ENCODE measurements at regions not wholly inside any gene's neighbourhood (a gene's known extent, or its start where the extent isn't known, plus 50 kb on each side); places are given as distances from the start of the nearest gene placed in this dataset.
A peak's percentile ranks its signal among the peaks of the same experiment; 100 is the strongest.

DNA sequence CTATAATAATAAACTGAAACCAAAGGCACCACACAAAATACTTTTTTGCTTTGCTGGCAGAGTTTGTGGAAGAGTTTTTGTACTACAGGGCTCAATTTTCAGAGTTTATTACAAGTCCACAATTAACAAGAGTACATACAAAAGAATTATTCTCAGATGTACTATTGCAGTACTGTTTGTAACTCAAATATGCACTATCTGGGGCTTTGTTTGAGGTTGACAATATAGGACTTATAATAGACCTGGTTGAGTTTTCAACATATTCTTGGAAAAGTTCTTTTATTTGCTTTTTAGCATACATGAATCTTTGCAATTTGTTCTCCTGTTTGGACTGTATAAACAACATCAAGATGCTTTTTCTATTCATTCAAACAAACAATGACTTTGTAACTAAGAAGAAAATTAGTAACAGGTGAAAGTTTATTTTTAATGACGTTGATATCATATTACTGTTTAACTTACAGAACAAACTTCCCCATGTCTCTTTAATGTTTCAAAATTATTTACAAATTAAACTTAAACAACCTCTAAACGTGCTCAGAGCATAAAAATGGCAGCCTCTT, 407.4 kb upstream of the PRICKLE1 start:
- in situ Hi-C loops (cut with HindIII; ENCODE audit: low pct_unique_long_range_greater_than_20kb, low sequenced_read_pairs): no loop called here
- no peak for TF ChIP-seq JUND (IDR thresholded peaks at IDR 0.05; ENCODE audit: low read depth)
- no peak for DNase-seq (ENCODE audit: low read depth in 1 of 2, low spot score in 1 of 2)

DNA sequence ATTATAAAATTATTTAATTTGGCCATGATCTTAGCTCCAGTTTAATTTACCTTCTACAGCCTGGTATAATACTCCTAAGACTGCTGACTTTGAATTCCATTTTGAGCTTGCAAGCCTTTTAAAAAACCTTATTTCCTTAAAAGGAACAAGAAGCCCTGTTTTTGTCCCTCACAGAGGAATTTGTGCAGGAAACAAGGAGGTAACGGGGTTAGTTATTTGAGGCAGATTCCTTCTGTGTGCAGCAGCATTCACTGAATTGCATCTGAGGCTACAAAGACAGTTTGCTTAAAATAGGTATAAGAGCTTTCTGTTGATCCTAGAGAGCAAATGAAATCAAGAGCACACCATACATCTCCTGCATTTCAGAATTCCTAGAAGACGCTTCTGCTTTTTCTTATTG, 403.3 kb upstream of the PRICKLE1 start:
- in situ Hi-C loops (cut with HindIII; ENCODE audit: low pct_unique_long_range_greater_than_20kb, low sequenced_read_pairs): no loop called here
- no peak for DNase-seq (ENCODE audit: low read depth in 1 of 2, low spot score in 1 of 2)
- TF ChIP-seq JUND (IDR thresholded peaks at IDR 0.05; ENCODE audit: low read depth): no peak

DNA sequence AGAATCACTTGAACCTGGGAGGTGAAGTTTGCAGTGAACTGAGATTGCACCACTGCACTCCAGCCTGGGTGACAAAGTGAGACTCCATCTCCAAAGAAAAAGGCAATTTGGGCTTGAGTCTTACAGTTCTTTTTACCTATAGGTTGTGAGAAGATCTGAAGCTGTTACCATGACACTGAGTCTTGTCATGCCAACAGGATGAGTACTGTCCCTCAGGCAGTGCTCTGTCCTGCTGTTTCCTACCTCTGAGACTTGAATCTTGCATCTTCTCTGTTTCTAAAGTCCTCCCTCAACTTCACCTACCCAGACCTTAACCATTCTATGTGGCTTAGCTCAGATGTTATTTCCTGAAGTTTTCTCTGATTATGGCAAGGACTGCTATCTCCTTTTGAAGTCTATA, 400.8 kb upstream of the PRICKLE1 start:
- no peak for DNase-seq (ENCODE audit: low read depth in 1 of 2, low spot score in 1 of 2)
- no peak for TF ChIP-seq JUND (IDR thresholded peaks at IDR 0.05; ENCODE audit: low read depth)
- in situ Hi-C loops (cut with HindIII; ENCODE audit: low pct_unique_long_range_greater_than_20kb, low sequenced_read_pairs): no loop called here

DNA sequence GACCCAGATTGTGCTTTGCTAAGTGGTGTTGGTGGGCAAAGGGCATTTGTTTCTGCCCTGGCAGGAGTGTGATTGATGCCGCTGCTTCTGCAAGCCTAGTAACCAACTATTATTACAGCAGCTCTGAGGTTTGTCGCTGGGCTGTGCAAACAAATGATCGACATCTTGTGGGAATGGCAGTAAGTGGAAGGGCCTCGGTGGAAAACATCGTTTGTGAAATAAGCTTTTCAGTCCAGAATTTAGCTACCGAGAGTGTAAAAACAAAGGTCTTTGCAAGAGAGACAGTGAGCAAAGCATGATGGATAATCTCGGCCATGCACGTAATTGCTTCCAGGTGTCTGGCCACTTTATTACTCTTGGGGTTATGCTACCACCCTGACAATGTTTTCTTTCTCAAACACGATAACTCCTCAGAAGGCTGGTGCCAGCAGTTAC, 397.7 kb upstream of the PRICKLE1 start:
- in situ Hi-C loops (cut with HindIII; ENCODE audit: low pct_unique_long_range_greater_than_20kb, low sequenced_read_pairs): no loop called here
- no peak for TF ChIP-seq JUND (IDR thresholded peaks at IDR 0.05; ENCODE audit: low read depth)
- DNase-seq (ENCODE audit: low read depth in 1 of 2, low spot score in 1 of 2): peak in 1 of 2 experiments; percentile 18

DNA sequence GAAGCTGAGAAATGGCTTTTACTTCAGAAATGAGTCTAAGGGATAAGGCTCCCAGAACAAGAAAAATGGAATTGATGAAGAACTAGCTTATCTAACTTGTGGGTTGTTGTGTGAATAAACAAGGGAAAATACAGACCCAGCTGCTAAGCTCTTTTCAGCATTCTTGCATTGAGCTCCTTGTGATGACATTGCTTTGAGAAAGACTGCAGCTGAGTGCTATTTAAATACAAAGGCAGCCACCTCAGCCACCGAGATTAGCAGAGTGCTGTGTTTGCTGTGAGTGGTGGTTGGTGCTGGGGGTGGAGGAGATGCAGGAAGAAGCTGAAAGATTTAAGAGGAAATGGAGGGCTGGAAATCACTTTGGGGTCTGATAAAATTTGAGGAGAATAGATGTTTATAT, 396.0 kb upstream of the PRICKLE1 start:
- in situ Hi-C loops (cut with HindIII; ENCODE audit: low pct_unique_long_range_greater_than_20kb, low sequenced_read_pairs): no loop called here
- TF ChIP-seq JUND (IDR thresholded peaks at IDR 0.05; ENCODE audit: low read depth): no peak

DNA sequence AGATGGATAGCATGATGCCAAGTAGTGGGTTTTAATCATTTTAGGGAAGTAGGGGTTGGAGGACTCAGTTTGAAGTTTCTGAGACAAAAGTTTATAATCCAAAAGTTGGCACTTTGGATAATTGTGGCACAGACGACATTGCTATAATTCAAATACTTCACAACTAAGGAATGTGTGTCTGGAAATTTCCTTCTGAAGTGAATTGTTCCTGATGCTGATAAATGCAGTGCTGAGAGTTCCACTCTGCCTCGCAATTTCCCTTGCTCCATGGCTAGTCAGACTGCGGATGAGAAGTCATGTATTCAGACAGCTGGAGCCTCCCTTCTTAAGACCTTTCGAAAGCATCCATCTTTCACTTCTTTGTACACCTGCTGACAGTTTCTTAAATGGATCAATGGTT, 393.3 kb upstream of the PRICKLE1 start:
- DNase-seq (ENCODE audit: low read depth in 1 of 2, low spot score in 1 of 2): no peak
- in situ Hi-C loops (cut with HindIII; ENCODE audit: low pct_unique_long_range_greater_than_20kb, low sequenced_read_pairs): no loop called here
- TF ChIP-seq JUND (IDR thresholded peaks at IDR 0.05; ENCODE audit: low read depth): no peak

More for the DNA sequence above, 396.0 kb upstream of the PRICKLE1 start:
- no peak for DNase-seq (ENCODE audit: low read depth in 1 of 2, low spot score in 1 of 2)

DNA sequence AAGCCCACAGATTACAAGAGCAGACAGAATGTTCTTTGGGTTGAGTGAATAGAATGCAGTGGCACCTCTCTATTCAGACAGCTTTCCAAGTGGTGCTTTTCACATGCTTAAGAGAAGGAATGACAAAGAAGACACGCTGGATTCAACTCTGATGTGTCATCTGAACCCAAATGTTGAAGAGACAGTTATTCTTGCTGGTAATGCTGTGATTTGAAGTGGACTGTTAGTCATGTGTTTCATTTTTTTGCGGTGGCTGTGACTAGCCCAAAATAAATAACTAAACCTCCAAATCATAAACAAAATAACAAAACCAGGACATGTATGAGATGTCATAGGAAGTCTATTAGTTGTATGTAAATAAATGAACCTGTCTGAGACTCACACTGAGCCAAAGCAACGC, 391.8 kb upstream of the PRICKLE1 start:
- DNase-seq (ENCODE audit: low read depth in 1 of 2, low spot score in 1 of 2): no peak
- no peak for TF ChIP-seq JUND (IDR thresholded peaks at IDR 0.05; ENCODE audit: low read depth)
- in situ Hi-C loops (cut with HindIII; ENCODE audit: low pct_unique_long_range_greater_than_20kb, low sequenced_read_pairs): no loop called here

DNA sequence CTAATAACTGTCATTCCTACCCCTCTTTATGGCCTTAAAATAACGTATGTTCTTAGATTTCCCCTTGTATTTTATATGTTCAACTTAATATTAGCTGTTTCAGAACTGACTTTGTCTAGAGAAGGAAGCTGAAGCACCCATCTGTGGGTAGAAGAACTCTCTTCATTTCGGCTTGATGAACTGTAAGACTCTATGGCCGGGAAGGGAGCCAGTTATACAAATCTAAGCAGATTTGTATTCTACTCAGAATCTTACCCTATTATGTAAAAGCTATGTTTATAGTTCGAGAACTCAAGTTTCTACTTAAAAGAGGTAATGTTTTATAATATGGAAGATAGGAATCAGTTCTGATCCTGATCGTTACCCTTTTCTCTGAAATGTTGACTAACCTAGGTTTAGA, 390.9 kb upstream of the PRICKLE1 start:
- no peak for DNase-seq (ENCODE audit: low read depth in 1 of 2, low spot score in 1 of 2)
- no peak for TF ChIP-seq JUND (IDR thresholded peaks at IDR 0.05; ENCODE audit: low read depth)
- in situ Hi-C loops (cut with HindIII; ENCODE audit: low pct_unique_long_range_greater_than_20kb, low sequenced_read_pairs): no loop called here

DNA sequence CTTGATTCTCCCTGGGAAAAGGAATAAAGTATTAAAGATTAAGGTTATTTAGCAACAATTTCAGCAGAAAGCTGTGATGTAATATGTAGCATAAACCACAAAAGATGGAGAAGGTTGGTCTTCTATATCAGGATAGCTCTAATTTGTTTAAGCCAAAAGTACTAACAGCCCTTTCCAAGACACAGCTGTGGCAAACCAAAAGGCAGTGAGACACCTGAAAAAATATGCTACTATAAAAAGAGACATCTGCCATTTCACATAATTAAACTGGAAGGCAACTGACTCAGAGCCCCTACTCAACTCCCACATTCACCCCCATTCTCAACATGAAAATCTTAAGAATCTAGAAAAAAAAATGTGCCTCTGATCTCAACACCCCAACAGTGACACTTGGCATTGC, 390.2 kb upstream of the PRICKLE1 start:
- in situ Hi-C loops (cut with HindIII; ENCODE audit: low pct_unique_long_range_greater_than_20kb, low sequenced_read_pairs): no loop called here
- TF ChIP-seq JUND (IDR thresholded peaks at IDR 0.05; ENCODE audit: low read depth): no peak
- no peak for DNase-seq (ENCODE audit: low read depth in 1 of 2, low spot score in 1 of 2)

DNA sequence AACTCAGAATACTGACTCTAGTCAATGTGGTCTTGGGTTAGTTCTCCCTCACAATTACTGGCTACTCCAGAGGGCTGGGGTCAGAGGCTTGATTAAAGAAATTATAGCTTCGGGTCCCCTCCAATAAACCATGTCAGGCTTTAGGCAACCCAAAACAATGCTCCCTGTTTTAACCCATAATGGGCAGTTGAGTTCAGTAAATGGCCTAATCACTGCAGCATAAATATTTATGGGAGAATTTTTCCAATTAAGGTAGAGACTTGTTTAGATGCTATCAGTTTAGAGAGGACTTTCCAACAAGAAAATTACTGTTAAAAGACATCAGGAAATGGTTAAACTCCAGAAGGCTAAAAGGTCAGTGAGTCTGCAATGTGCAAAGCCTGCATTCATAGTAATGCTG, 389.2 kb upstream of the PRICKLE1 start:
- TF ChIP-seq JUND (IDR thresholded peaks at IDR 0.05; ENCODE audit: low read depth): no peak
- in situ Hi-C loops (cut with HindIII; ENCODE audit: low pct_unique_long_range_greater_than_20kb, low sequenced_read_pairs): no loop called here
- DNase-seq (ENCODE audit: low read depth in 1 of 2, low spot score in 1 of 2): no peak

DNA sequence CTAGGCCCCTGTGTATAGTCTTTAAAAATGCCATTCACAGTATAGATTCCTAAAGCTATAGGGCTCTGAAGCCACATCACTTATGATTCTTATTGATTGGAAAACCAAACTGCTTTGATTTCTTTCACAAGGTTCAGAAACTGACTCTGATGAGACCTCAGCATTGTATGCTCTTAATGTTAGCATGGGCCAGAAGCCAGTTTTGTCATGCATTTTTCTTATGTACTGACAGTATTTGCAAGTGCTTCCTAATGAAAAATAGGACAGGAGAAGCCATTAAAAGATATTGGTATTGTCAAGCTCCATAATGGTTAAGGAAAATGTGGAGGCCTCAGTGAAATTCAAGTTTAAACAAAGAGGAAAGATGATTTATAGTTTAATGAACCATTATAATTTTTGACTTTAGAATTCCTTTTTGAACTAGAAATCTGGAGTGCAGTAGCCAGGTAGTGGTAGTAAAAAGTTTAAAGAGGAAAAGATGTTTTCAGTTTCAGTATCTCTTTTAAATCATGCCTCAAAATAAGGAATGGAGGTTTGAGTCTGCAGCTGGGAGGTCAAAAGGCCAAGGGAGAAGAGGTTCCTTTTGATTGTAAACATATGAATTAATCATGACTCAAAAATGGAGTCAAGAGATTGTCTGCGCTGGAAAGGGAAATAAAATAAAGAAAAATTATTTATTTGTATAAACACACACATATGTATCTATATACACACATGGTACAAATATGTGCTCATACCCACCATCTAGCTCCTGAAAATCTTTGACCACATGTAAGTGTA, 388.1 kb upstream of the PRICKLE1 start:
- in situ Hi-C loops (cut with HindIII; ENCODE audit: low pct_unique_long_range_greater_than_20kb, low sequenced_read_pairs): no loop called here
- no peak for TF ChIP-seq JUND (IDR thresholded peaks at IDR 0.05; ENCODE audit: low read depth)
- DNase-seq (ENCODE audit: low read depth in 1 of 2, low spot score in 1 of 2): no peak

DNA sequence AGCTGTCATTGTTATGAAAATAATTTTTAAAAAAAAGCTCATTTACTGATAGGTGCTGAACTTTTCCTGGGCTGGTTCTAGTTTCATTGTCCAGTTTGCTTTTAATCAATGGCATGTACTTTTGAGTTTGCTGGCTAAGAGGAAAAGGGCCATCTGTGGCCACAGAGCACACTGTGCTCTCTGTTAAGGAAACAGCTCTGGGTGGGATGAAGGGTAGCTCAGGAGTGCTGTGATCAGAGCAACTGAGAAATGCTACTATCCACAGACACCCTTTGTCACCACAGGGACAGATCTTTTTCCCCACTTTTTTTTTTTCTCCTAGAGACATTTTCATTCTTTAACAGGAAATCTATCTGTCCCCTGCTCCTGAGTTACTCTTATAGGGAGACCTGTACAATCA, 387.1 kb upstream of the PRICKLE1 start:
- no peak for TF ChIP-seq JUND (IDR thresholded peaks at IDR 0.05; ENCODE audit: low read depth)
- in situ Hi-C loops (cut with HindIII; ENCODE audit: low pct_unique_long_range_greater_than_20kb, low sequenced_read_pairs): no loop called here
- DNase-seq (ENCODE audit: low read depth in 1 of 2, low spot score in 1 of 2): no peak

DNA sequence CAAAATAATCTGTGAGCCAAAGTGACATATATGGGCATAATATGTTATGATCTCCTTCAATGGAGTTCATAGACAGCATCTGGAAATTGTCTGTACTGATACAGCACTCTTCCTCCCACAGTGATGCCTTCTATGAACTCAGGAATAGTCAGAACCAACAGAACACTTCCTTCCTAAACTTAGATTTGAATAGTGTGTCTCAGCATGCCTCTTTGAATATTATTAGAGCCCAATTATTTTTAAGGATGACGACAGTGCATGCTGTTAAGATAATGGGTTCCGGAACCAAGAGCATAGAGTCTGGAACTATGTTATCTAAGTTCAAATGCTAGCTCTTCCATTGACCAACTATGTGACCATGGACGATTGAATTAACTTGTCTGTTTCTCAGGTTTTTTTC, 386.6 kb upstream of the PRICKLE1 start:
- no peak for DNase-seq (ENCODE audit: low read depth in 1 of 2, low spot score in 1 of 2)
- in situ Hi-C loops (cut with HindIII; ENCODE audit: low pct_unique_long_range_greater_than_20kb, low sequenced_read_pairs): no loop called here
- TF ChIP-seq JUND (IDR thresholded peaks at IDR 0.05; ENCODE audit: low read depth): no peak

DNA sequence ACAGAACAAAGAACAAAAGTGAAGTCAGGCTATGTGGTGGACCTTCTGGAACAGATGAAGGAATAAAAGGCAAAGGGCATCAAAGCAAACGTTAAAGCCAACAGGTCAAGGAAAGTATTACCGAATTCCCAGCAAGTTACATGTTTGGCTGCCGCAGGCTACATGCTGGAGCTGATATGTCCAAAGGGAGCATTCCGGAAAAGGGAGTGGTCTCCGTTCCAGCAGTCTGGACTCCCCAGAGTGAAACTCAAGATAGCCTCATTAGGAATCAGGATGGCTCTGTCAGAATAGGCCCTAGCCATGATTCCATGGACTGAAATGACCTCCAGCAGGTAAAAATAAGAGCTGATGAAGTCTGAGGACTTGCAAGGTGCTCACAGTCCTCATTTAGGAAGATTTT, 379.8 kb upstream of the PRICKLE1 start:
- DNase-seq (ENCODE audit: low read depth in 1 of 2, low spot score in 1 of 2): no peak
- in situ Hi-C loops (cut with HindIII; ENCODE audit: low pct_unique_long_range_greater_than_20kb, low sequenced_read_pairs): no loop called here
- no peak for TF ChIP-seq JUND (IDR thresholded peaks at IDR 0.05; ENCODE audit: low read depth)
